ENCODE measurements at regions not wholly inside any gene's neighbourhood (a gene's known extent, or its start where the extent isn't known, plus 50 kb on each side); places are given as distances from the start of the nearest gene placed in this dataset.
"Not testable (repeated sequence)": the region's sequence is repeated elsewhere in the genome, so short reads cannot be mapped to it uniquely, and the experiment has no call there.

DNA sequence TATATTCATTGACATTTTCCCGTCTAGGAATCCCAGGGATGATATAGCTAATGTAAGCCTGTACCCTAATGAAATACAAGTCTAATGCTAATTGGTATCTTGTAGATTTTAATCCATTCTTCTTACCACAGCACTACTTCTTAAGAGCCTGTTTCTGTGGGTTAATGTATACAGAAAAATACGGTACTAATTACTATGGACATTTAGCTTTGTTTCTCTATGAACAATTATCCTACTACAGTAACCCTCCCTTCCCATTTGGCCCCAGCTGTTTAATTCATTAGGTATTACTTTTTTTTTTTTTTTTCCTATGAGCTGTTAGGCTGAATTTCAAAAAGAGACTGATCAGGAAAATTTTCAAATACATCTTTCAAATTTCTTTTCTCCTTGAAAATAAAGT lies 245.1 kb upstream of the SLC7A11 start:
- CTCF ChIA-PET: no interaction called here
- TF ChIP-seq, protein P1, sequence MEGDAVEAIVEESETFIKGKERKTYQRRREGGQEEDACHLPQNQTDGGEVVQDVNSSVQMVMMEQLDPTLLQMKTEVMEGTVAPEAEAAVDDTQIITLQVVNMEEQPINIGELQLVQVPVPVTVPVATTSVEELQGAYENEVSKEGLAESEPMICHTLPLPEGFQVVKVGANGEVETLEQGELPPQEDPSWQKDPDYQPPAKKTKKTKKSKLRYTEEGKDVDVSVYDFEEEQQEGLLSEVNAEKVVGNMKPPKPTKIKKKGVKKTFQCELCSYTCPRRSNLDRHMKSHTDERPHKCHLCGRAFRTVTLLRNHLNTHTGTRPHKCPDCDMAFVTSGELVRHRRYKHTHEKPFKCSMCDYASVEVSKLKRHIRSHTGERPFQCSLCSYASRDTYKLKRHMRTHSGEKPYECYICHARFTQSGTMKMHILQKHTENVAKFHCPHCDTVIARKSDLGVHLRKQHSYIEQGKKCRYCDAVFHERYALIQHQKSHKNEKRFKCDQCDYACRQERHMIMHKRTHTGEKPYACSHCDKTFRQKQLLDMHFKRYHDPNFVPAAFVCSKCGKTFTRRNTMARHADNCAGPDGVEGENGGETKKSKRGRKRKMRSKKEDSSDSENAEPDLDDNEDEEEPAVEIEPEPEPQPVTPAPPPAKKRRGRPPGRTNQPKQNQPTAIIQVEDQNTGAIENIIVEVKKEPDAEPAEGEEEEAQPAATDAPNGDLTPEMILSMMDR (IDR thresholded peaks at IDR 0.05; ENCODE audit: insufficient read depth, low read length, missing control alignments): no peak
- no peak for DNase-seq (ENCODE audit: low read depth, low spot score)
- POLR2A ChIA-PET: no interaction called here
- H3K4me3 ChIP-seq (ENCODE audit: low read depth, low read length): no peak overlapping the region

DNA sequence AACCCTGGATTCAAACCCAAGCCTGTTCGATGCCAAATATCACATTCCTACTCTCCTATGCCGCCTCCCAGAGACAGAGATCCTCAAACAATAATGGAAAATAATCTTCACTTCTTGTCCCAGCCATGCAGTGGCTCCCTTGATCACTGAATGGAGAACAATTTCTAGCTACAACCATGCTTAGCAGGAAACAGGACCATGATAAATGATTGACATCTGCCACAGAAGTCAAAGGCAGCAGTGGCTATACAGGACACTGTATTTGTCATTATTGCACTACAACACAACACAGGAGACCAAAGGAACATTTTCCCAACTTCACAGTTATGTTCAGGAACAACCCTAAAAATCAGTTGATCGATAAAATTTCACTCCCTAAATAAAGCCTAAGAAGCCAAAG lies 243.3 kb upstream of the SLC7A11 start:
- DNase-seq (ENCODE audit: low read depth, low spot score): no peak
- CTCF ChIA-PET: no interaction called here
- H3K4me3 ChIP-seq (ENCODE audit: low read depth, low read length): no peak overlapping the region

DNA sequence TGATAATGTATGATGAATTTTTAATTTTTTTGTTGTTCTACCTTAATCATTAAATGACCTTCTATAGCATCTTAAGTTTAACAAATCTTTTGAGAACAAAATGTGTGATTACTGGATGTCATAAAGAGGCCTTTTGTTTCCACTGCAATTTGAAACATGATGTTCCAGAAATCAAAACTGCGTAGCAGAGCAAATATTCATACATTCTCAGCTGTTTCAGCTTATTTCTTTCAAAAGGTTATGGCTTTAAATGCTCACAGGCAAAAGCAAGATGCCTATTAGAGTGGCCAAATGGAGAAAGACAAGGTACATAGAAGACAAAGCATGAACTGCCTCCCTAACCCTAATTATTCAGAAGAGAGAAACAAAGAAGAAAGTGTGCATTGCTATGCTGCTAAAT lies 233.0 kb upstream of the SLC7A11 start:
- POLR2A ChIA-PET: no interaction called here
- DNase-seq (ENCODE audit: low read depth, low spot score): no peak
- CTCF ChIA-PET: no interaction called here
- H3K4me3 ChIP-seq (ENCODE audit: low read depth, low read length): no peak overlapping the region
- TF ChIP-seq, protein P1 (IDR thresholded peaks at IDR 0.05; ENCODE audit: insufficient read depth, low read length, missing control alignments): no peak

More for the DNA sequence above, 243.3 kb upstream of the SLC7A11 start:
- TF ChIP-seq, protein P1 (IDR thresholded peaks at IDR 0.05; ENCODE audit: insufficient read depth, low read length, missing control alignments): no peak
- POLR2A ChIA-PET: no interaction called here

DNA sequence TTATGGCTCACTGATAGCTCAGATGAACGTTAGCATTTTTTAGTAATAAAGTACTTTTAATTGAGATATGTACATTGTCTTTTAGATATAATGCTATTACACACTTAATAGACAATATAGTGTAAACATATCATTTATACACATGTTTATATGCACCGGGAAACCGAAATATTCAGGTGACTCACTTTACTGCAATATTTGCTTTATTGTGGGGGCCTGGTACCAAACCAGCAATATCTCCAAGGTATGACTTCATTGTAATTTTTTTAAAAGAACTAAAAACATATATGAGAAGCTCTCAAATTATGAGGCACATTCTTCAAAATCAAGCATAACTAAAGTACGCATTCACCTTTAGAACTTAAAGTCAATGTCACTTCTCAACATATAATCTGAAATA lies 231.2 kb upstream of the SLC7A11 start:
- POLR2A ChIA-PET: no interaction called here
- no peak for DNase-seq (ENCODE audit: low read depth, low spot score)
- TF ChIP-seq, protein P1 (IDR thresholded peaks at IDR 0.05; ENCODE audit: insufficient read depth, low read length, missing control alignments): no peak
- no peak overlapping the region for H3K4me3 ChIP-seq (ENCODE audit: low read depth, low read length)
- CTCF ChIA-PET: no interaction called here

DNA sequence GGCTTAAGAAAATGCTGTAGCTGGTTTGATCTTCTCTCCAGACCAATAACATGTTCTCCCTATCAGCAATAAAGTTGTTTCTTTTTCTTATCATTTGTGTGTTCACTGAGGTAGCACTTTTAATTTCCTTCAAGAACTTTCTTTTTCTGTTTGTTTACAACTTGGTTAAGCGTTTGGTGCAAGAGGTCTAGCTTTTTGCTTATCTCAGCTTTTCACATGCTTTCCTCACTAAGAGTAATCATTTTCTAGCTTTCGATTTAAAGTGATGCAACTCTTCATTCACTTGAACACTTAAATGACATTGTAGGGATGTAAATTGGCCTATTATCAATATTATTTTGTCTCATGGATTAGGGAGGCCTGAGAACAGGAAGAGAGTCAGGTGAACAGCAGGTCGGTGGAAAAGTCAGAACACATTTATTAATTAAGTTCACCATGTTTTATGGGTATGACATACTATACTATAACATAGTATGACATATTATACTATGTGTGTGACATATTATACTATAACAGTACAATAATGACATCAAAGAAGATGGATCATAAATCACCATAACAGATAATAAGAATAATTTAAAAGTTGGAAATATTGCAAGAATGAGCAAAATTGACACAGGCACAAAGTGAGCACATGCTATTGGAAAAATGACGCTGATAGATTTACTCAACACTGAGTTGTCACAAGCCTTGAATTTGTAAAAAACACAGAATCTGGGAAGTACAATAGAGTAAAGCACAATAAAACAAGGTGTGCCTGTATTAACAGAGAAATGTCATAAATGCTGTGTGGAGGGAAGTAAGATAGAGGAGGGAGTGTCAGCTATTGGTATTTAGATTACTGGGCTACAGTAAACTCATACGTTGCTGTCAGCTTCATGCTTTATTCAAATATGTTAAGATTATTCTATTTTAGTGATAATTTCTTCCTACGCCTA lies 218.6 kb upstream of the SLC7A11 start:
- CTCF ChIA-PET: no interaction called here
- no peak overlapping the region for H3K4me3 ChIP-seq (ENCODE audit: low read depth, low read length)
- POLR2A ChIA-PET: no interaction called here
- TF ChIP-seq, protein P1 (IDR thresholded peaks at IDR 0.05; ENCODE audit: insufficient read depth, low read length, missing control alignments): no peak
- no peak for DNase-seq (ENCODE audit: low read depth, low spot score)

DNA sequence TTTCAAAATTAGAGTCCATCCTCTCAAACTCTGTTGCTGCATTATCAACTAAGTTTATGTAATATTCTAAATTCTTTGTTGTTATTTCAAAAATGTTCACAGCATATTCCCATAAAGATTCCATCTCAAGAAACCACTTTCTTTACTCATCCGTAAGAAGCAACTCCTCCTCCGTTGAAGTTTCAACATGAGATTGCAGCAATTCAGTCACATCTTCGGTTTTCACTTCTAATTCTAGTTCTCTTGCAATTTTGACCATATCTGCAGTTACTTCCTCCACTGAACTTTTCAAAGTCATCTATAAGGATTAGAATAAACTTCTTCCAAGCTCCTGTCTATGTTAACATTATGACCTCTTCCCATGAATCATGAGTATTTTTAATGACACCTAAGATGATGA lies 216.6 kb upstream of the SLC7A11 start:
- TF ChIP-seq, protein P1 (IDR thresholded peaks at IDR 0.05; ENCODE audit: insufficient read depth, low read length, missing control alignments): no peak
- no peak for DNase-seq (ENCODE audit: low read depth, low spot score)
- ChIA-PET CTCF (no interaction called here), POLR2A (no interaction called here)
- H3K4me3 ChIP-seq (ENCODE audit: low read depth, low read length): no peak overlapping the region

DNA sequence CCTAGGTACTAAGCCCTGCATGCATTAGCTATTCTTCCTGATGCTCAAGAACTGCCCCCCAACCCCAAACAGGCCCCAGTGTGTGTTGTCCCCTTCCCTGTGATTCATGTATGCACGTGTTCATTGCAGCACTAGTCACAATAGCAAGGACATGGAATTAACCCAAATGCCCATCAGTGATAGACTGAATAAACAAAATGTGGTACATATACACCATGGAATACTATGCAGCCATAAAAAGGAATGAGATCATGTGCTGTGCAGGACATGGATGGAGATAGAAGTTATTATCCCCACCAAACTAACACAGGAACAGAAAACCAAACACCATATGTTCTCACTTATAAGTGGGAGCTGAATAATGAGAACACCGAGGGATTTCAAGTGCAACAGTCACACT lies 214.2 kb upstream of the SLC7A11 start:
- DNase-seq (ENCODE audit: low read depth, low spot score); POLR2A ChIA-PET; CTCF ChIA-PET; H3K4me3 ChIP-seq (ENCODE audit: low read depth, low read length): not testable (repeated sequence)

Measured in AG04449 (cell line).